OCI-LY7 (cell line): ENCODE measurements at regions not wholly inside any gene's neighbourhood (a gene's known extent, or its start where the extent isn't known, plus 50 kb on each side); places are given as distances from the start of the nearest gene placed in this dataset.

Experiments used
- CTCF ChIP-seq: fragments of 200-600 bp; sonication (generic); conservative IDR thresholded peaks from 2 replicates; pipeline ENCODE4 v1.5.1; 2014; ENCODE audit warnings: mild to moderate bottlenecking, antibody characterized with exemption, low read length, moderate library complexity, mixed read lengths
- EZH2phosphoT487 ChIP-seq: fragments of 200-600 bp; sonication (generic); IDR thresholded peaks from 2 replicates; pipeline ENCODE4 v1.6.1; 2018; ENCODE audit warnings: low read depth, borderline replicate concordance, mild to moderate bottlenecking, mixed run types, antibody characterized with exemption, low read length, moderate library complexity, mixed read lengths

DNA sequence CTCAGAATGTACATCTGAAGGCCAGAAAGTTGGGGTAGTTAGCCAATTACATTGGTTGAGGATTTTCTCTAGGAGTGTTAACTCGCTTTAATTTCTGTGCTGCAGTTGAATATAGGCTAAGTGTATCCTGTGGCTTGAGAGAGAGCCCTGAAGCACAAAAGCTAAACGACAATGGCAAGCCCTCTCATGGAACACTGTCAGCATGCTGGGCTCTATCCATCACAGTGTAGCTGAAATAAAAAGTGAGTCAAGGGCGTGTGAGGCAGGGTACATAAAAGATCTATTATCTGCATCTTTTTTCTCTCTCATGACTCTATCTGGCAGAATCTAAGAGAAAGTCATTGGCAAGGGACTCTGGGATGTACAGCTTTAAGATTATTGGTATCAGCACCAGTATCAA, 254.2 kb upstream of the GRIA1 start:
- TF ChIP-seq CTCF = no peak
- no peak for TF ChIP-seq EZH2phosphoT487
